NOMO-1 treated with DMSO at 0.1 percent for 48 hours (cell line): ENCODE measurements at regions not wholly inside any gene's neighbourhood (a gene's known extent, or its start where the extent isn't known, plus 50 kb on each side); places are given as distances from the start of the nearest gene placed in this dataset.
A peak's percentile ranks its signal among the peaks of the same experiment; 100 is the strongest.
"Not testable (repeated sequence)": the region's sequence is repeated elsewhere in the genome, so short reads cannot be mapped to it uniquely, and the experiment has no call there.

Experiments used
- DNase-seq: peaks from one replicate; lab custom pipeline; 2025; ENCODE audit not compliant: unreplicated experiment; lab: John Stamatoyannopoulos, UW

DNA sequence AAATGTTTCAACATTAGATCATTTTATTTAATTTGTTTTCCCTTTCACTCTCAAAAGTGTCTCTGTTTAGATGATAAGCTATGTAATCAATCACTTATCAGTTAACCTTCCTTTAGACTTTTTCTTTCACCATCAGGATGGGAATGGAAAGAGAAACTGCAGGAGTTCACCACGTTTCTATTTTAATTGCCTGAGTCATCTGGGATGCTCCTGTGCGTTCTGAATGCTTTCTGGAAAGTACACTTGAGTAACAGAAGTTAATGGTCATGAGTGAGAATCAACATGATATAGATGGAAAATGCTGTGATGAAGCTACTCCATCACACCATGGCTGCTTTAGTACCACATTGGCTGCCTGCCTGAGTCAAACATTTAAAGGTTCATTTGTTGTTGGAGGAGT lies 783.3 kb upstream of the CDH9 start:
- DNase-seq = no peak

DNA sequence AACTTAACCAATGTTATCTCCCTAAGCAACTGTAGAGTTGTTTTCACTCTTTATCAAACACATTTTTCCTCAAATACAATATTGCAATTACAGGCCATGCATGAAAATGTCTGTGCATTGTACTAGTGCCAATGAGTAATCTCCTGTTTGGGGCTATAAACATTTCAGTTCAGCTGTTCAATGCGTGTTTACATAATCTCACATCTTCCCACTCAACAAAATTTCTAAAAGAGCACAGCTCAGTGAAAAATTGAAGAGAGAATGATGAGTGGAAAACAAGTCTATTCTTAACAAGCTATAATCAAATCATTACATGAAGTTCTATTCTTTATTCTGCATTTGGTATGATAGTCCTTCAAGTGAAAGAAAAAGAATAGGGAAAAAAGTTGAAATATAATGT lies 780.5 kb upstream of the CDH9 start:
- no peak for DNase-seq

DNA sequence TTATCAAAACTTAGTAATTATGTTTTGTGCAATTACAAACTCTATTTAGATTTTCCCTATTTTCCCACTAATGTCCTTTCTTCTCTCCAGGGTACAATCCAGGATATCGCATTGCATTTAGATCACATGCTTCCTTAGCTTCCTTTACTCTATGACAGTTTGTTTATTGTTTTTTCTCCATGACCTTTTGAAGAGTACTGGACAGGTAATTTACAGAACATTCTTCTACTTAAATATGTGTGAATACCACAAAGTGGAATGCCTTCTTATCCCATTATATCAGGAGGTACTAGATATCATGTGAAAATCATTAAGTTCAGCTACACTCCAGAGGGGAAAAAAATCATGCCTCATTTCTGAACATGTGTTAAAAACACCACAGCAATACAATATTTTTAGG lies 776.6 kb upstream of the CDH9 start:
- no peak for DNase-seq

DNA sequence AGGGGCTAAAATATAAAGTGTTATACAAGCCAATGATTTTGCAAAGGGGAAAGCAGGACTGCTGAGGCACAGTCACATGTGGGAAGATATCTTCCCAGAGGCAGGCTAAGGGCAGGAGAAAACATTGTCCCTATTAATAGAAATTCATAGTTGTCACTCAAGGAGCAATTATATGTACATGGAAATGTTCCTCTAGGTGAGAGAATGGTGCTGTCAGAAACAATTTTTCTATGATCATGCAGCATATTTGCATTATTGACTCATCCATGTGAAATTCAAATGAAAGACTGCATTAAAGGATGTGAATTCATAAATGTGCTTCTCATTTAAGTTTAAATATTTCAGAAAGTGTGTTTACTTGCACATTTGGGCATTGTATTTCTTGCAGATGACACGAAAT lies 775.9 kb upstream of the CDH9 start:
- no peak for DNase-seq

DNA sequence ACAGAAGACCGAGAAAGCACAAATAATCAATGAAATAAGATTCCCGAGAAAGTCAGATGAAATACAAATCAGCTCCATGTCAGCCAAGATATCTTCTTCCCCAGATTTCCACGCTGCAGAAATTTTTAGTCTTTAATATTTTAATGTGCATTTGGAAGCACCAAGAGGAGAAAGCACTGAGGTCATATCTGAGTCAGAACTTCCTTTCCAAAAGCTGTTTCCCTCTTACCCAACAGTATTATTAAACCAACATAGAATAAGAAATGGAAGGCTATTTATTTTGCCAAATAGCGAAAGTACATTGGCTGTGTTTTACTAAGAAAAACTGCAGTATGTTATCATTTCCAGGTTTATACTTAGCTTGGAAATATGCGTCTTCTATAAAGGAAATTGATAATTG lies 772.1 kb upstream of the CDH9 start:
- DNase-seq = peak; percentile 58

DNA sequence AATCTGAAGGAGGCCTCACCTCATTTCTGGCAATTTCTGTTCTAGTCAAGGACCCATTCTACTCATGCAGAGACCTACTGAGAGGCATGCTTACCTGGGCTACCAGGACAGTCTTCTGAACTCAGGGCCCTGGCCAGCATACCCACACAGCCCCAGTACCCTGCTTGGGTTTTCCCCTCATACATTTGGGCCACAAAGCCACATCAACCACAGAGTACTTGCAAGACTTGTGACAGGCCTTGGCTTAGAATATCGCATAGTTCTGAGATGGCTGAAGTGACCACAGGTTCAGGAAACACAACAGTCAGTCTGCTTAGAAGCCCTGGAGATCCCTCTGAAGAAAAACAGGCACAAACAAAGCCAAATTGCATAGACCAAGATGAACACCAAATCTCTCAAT lies 758.8 kb upstream of the CDH9 start:
- DNase-seq = no peak

DNA sequence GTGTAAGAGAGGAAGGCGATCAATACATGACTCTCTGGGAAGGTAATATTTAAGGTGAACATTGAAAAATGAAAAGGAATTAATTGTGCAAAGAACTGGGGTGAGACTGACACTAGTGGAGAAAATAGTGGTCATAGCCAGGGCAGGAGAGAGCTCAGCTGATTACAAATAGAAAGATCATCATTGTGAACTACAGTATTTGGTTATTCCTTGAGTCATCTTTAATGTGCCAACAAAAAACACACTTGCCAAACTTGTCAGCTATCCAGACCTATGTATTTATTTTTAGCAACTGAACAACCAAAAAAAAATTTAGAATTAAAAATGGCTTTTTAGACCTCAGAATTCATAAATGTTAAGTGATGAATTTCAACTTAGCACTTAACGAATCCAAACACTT lies 749.8 kb upstream of the CDH9 start:
- DNase-seq = no peak

DNA sequence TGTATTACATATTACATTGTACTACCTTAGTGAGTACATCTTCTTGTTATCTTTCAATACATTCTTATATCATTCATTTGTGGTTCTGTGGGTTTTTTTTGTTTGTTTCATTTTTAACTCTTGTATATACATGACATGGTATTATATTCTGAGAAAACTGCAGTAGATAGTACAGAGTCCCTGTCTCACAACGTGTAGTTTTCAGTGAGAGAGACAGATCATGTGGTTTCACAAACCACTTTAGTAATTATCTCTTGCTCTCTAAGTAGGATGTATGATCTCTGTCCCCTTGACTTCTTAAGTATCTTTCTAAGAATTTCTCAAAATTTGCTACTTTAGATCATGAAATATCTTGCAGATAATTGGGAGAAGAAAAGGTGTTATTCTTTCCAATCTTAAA lies 745.9 kb upstream of the CDH9 start:
- no peak for DNase-seq

DNA sequence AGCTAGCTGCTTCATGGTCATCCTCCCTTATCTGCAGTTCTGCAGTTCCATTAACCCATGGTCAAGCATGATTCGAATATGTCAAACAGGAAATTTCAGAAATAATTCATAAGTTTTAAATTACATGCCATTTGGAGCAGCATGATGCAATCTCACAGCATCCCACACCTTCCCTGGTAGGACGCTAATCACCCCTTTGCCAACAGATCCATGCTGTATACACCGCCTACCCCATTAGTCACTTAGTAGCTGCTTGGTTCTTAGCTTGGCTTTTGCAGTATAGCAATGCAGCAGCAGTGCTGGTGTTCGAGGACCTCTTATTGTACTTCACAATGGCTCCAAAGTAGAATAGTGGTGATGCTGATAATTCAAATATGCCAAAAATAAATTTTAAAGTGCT lies 739.7 kb upstream of the CDH9 start:
- no peak for DNase-seq

DNA sequence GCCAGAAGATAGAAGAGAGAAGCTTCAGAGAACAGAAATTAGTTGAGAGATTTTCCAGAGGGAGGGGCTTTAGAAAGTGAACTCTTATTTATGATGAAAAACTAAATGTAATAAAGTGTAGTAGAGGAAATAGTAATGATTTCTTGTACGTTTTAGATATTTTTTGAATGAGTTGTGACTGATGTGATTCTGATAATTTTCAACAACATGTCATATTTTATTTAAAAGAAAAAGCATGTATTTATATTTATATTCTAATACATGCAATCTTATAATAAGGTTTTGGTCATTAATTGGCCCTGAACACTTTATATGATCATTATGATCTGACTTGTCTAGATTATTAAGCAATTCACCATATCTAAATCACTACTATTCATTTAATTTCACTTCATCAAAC lies 735.2 kb upstream of the CDH9 start:
- DNase-seq = no peak

DNA sequence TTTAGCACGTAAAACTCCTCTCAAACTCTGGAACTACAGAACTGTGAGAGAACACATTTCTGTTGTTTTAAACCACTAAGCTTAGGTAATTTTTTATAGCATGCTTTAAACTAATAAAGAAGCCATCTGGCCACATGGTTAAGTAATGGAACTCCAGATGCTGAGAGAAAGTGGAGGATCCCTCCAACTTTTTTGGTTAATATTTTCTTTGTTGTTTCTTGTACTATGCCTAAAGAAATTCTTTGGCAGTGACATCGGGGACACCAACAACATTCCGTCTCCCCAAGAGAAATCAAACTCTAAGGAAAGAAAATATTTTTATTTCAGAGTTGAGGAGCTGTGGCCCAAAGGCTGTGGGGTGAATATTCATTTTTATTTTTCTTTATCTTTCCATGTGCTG lies 734.8 kb upstream of the CDH9 start:
- no peak for DNase-seq

DNA sequence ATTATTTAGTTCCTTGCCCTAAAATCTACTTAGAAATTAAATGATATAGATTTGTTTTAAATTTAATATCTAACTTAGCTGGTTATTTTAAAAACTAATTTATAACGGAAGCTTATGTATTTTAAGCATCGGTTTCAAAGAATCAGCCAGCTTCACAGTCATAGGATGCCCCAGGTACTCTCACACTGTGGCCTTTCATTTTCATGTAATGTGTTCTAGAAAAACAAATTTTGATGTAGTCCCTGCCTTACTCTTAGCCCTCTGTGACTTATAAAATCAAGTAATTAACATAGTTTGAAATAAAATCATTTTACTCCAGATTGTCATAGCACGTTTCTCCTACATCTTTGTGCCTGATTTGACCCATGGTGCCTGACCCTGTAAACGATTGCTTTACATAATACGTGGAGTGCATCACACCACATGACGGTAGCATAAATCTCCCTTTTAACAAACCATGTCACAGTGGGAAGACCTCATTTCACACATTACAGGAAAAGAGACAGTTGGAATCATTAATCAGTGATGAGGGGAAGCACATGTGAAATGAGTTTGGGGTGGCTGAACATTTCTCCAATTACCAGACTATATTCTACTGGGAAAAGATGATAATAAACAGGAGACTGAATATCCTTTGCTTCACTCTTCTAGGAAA lies 731.5 kb upstream of the CDH9 start:
- DNase-seq = no peak

DNA sequence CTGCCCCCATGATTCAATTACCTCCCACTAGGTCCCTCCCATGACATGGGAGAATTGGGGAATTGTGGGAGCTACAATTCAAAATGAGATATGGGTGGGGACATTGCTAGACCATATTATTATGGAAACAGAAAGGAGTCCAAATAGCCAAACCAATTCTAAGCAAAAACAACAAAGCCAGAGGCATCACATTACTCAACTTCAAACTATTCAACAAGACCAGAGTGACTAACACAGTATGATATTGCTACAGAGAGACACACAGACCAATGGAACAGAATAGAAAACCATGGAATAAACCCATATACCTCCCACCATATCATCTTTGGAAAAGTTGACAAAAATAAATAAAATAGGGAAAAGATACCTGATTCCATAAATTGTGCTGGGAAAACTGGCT lies 710.5 kb upstream of the CDH9 start:
- DNase-seq = no peak

DNA sequence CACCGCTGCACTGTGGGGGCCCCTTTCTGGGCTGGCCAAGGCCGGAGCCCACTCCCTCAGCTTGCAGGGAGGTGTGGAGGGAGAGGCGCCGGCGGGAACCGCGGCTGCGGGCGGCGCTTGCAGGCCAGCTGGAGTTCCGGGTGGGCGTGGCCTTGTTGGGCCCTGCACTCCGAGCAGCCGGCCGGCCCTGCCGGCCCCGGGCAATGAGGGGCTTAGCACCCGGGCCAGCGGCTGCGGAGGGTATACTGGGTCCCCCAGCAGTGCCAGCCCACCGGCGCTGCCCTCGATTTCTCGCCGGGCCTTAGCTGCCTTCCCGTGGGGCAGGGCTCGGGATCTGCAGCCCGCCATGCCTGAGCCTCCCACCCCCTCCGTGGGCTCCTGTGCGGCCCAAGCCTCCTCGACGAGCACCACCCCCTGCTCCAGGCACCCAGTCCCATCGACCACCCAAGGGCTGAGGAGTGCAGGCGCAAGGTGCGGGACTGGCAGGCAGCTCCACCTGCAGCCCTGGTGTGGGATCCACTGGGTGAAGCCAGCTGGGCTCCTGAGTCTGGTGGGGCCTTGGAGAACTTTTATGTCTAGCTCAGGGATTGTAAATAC lies 705.1 kb upstream of the CDH9 start:
- DNase-seq = not testable (repeated sequence)

DNA sequence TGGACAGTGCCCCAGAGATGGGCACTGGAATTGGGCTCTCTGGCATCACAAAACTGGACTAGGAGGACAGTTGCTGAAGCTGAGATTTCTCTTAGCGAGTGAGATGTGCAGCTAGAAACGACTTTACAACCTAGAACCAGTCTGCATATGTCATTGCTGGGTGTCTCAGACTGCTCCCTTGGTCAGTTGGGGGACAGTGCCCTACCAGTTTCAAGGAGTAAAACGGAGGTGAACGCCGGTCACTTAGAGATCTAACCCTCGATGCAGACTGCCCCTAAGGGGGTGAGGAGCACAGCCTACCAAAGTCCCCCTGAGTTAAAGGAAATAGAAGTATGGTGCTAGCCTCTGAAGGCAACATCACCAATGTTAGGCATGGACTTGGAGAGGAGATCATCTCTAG lies 704.4 kb upstream of the CDH9 start:
- no peak for DNase-seq

DNA sequence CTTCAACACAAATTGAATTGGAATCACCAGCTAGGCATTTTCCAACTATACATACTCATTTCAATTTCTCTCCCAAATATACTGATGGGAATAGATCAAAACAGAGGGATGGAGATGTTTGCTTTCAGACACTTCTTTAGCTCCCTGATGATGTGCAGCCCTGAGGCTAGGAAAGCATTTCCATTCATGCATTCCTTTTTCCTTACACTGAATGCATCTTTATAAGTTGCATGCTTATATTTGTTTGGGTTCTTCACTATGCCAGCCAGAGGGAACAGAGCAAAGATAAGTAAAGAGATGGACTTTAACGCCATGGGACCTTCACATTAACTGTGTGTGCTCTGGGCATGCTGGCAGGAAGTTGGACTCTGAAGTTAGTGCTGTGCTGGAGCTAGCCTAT lies 696.5 kb upstream of the CDH9 start:
- no peak for DNase-seq

DNA sequence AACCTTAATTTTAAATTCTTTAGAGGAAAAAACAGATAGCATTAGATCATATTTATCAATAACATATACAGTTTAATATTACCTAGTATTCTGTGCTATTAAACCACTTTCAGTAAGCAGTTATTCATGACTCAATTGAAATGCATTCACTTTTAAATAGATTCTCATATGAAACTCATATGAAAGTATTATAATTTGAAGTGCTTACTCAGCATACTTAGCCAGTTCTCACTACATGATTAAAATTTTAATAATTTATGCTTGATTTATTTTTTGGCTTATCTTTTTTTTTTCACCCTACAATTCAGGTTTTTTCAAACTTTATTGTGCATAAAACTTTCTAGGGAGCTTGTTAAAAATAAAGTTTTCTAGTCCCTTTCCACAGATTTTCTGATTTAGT lies 694.9 kb upstream of the CDH9 start:
- DNase-seq = no peak

DNA sequence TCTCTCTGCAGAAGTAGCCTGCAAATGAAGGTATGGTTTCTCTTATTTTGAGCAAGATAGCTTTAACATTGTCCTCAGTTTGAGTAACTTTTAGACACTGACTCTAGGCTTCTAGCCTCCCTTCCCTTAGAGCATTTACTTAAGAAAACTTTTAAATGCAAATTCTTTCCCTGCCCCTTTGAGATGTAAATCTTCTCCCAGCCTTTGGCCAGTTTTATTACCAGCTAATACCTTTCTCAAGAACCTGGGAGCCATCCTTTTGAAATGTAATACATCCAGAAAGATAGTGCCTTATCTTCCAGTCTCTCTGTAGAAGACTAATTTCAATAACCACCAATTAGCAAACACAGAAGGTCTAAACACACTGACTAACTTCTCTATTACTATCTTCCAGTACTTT lies 688.9 kb upstream of the CDH9 start:
- DNase-seq = no peak

DNA sequence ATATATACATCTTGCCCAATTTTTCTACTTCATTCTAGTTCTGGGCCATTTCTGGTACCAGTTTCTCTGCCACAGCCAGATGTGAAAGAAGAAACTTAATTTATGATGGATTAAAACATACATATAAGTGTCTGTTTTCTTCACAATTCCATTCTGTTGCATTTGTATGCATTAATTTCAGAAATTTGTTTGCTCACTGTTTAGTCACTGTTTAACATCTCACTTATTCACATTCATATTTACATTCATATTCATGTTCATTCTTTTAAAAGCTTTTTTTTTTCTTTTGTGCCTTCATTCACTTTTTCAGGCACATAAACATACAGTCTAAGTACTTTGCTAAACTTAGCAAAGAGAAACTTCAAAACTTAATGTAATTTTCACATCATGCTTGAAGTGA lies 684.0 kb upstream of the CDH9 start:
- DNase-seq = no peak

DNA sequence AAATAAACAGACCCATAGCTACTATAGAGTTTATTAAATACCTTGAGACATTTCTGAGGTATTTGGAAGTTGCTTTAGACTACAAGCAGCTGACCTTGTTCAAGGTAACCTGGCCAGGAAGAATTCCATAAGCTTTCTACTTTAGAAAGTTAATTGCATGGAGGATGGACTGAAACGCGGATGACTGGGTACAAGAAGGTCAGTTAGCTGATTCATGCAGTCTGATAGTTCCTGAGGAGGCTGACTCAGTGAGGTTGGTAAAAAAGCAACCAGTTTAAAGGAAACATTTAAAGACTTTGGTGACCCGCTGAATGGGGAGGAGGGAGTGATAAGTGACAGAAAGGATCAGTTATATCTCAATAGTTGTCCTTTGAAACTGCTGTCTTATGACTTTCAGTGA lies 670.1 kb upstream of the CDH9 start:
- DNase-seq = no peak

DNA sequence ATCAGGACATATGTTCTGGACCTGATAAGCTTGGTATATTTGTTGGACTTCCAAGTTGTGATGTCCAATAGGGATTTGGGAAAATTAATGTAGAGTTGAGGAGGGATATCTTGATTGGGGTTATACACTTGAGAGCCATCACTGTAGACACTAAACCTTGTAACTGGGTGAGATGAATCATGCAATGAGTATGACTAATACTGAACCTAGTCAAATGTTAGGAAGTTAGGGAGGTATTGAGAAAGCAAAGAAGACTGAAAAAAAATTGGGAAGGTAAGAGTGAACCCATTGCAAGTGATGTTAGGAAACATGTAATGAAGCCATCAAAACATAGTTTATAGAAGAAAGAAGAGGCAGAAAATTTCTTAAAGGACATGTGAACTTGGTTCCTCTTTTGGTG lies 668.4 kb upstream of the CDH9 start:
- DNase-seq = peak; percentile 96

DNA sequence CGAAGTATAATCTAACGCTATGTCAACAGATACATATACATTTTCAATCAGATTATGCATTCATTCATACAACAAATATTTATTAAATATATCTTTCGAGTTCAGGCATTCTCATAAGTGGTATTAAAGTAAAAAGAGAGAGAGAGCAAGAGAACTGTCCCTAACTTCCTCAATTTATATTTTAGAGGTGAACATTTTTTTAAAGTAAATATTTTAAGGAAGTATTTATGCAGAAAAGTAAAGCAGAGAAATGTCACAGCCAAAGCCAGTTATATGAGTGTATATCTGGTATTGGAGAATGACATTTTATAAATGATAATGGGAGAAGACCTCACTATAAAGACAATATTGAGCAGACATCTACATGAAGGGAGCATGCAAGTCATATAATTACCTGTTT lies 667.3 kb upstream of the CDH9 start:
- DNase-seq = peak; percentile 95
